T-helper 17 cell (primary cell): ENCODE measurements at regions not wholly inside any gene's neighbourhood (a gene's known extent, or its start where the extent isn't known, plus 50 kb on each side); places are given as distances from the start of the nearest gene placed in this dataset.

Source experiments
- ATAC-seq: fragments of 150-1000 bp; cut with Tn5 transposase; 2 replicates; pipeline ENCODE4 v1.10.0; 2021; ENCODE audit warnings: mild to moderate bottlenecking, moderate library complexity
- DNase-seq, 3 donors: peaks; one replicate each; pipeline versions ENCODE4 v3.0.0 to v3.0.0-alpha.2; 2020 to 2021
- H3K9me3 ChIP-seq: one replicate; pipeline ENCODE4 v1.7.0; 2013; ENCODE audit warnings: low read length, mild to moderate bottlenecking; ENCODE audit not compliant: control insufficient read depth, poor library complexity, severe bottlenecking
- H3K27ac Mint-ChIP-seq: one replicate; pipeline ENCODE4 v1.8.0; 2022; ENCODE audit warnings: mild to moderate bottlenecking, moderate library complexity, mixed read lengths
- H3K27me3 Mint-ChIP-seq: one replicate; pipeline ENCODE4 v1.8.0; 2022; ENCODE audit warnings: mixed read lengths
- H3K36me3 Mint-ChIP-seq: one replicate; pipeline ENCODE4 v1.8.0; 2022; ENCODE audit warnings: low read depth, mixed read lengths
- H3K4me1 Mint-ChIP-seq: one replicate; pipeline ENCODE4 v1.8.0; 2022; ENCODE audit warnings: mild to moderate bottlenecking, mixed read lengths
- H3K4me3 Mint-ChIP-seq: one replicate; pipeline ENCODE4 v1.8.0; 2022; ENCODE audit warnings: mild to moderate bottlenecking, moderate library complexity, mixed read lengths

DNA sequence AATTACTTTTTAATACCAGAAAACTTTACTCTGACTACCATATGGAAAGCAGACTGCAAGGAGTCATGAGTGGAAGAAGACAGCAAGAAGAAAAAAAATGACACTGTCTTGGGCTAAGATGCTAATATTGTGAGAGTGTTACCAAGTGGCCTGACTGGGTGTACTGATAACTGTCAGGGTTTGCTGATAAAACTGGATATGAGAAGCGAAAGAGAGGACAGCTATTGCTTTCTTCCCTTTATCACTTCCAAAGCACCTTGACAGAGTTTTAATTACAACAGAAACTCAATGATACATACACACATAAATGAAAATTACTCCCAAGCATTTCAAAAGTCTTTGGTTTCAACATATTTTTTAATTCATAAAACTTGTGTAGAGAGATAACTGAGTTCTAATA is 368.5 kb downstream of the ZEB2 start:
- H3K9me3 ChIP-seq, result no peaks in the 10 kb centered on the region
- no peak for ATAC-seq
- Mint-ChIP-seq H3K27ac (no peak overlapping the region), H3K4me3 (no peak overlapping the region), H3K27me3 (no peaks in the 10 kb centered on the region), H3K36me3 (peaks cover 2% of the 10 kb centered on the region), H3K4me1 (no peaks in the 10 kb centered on the region)
- no peak for DNase-seq

DNA sequence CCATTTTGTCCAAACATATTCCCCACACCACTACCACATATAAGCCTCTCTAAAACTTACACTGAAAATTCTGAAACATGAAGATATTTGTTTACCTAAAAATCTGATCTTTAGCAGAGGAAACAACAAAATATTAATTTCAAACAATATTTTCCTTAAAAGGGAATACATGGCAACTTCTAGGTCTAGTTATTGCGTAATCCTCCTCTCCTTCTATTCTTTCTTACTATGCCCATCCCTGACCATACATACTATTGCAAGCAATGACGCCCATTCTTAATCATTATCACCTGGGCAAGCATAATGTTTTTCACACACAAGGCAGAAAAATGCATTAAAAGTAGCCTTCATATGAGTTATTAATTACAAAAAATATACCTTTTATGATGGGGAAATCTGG is 372.6 kb downstream of the ZEB2 start:
- H3K4me1 Mint-ChIP-seq, result no peaks in the 10 kb centered on the region

DNA sequence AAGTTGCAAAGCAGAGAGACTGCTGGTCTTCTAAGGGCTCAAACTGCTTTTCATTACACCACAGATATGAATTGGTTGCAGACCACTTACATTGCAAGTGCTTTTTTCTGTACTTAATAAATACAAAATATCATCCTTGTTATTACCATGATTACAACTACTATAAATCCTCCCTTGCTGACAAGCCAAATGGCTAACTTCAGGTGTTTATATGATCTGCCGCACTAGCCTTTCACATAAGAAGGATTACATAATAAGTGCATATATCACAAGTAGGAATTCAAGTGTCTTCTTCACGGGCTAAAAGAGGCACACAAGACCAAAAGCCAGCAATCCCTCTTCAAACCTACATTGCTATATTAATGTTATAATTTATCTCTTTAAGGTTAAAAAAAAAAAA is 373.0 kb downstream of the ZEB2 start:
- no peak for DNase-seq
- H3K9me3 ChIP-seq, result no peaks in the 10 kb centered on the region
- H3K27ac Mint-ChIP-seq, result no peak overlapping the region
- no peak overlapping the region for H3K4me3 Mint-ChIP-seq
- no peak for ATAC-seq
- no peaks in the 10 kb centered on the region for H3K4me1 Mint-ChIP-seq
- H3K36me3 Mint-ChIP-seq, result peaks cover 2% of the 10 kb centered on the region
- no peaks in the 10 kb centered on the region for H3K27me3 Mint-ChIP-seq

More for the DNA sequence above, 372.6 kb downstream of the ZEB2 start:
- ATAC-seq, result no peak
- peaks cover 2% of the 10 kb centered on the region for H3K36me3 Mint-ChIP-seq
- H3K9me3 ChIP-seq, result no peaks in the 10 kb centered on the region
- no peak overlapping the region for H3K27ac Mint-ChIP-seq
- no peak for DNase-seq
- no peaks in the 10 kb centered on the region for H3K27me3 Mint-ChIP-seq
- H3K4me3 Mint-ChIP-seq, result no peak overlapping the region

DNA sequence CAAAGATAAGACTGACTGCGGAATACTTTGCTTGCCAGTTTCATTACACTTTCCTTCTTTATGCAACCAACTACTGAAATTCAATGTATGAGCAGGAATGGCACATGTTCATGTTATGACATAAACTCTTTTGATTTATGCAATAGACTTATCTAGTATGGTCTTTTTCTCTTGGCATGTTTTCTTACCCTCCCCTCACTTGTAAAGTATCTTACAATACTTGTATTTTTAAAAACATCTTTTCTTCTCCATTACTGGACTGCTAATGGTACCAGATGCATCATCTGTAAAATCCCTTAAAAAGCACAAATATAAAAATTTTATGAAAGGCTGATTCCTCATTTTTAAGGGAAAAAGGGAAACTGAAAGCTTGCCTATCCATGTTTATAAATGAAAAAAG is 373.8 kb downstream of the ZEB2 start:
- Mint-ChIP-seq H3K4me1 (no peaks in the 10 kb centered on the region), H3K36me3 (peaks cover 2% of the 10 kb centered on the region), H3K4me3 (no peak overlapping the region), H3K27ac (no peak overlapping the region), H3K27me3 (no peaks in the 10 kb centered on the region)
- ATAC-seq, result no peak
- no peak for DNase-seq
- H3K9me3 ChIP-seq, result no peaks in the 10 kb centered on the region

DNA sequence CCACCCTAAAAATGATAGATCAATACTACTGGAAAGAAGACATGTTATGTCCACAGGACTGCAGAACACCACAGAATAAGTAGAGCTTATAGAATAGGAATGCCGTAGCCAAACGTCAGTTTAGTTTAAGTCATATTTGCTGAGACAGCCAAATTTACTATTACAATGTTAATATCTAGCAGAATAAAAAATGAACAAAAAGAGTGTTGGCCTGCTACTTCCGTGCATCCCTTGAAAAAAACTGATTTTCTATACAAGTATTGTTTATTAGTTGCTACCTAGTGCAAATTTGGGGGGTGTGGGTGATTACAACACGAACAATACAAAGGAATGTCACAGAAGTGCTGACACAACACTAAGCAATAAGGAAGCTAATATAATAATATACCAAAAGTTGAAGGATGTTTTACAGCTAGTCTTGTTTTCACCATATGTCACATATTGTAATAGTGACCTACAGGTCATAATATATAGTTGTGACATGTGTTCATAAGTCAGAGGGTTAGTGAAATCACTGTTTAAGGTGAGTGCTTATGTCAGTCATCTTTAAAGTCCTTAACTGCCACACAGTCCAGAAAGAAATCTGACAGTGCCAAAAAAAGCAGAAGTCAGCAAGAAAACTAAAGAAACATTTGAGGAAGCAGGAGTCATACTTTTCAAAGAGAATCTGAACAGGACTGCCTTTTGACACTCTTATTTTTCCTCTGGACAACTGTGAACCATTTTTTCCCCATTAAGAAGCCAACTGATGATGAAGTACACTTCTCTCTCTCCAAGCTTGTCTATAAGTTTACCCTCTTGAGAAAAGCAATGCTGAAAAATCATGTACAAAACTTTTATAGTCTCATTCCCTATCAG is 376.4 kb downstream of the ZEB2 start:
- Mint-ChIP-seq H3K4me1 (no peaks in the 10 kb centered on the region), H3K27me3 (no peaks in the 10 kb centered on the region), H3K4me3 (no peak overlapping the region), H3K36me3 (peaks cover 2% of the 10 kb centered on the region), H3K27ac (no peak overlapping the region)
- no peak for ATAC-seq
- DNase-seq, result no peak
- no peaks in the 10 kb centered on the region for H3K9me3 ChIP-seq

DNA sequence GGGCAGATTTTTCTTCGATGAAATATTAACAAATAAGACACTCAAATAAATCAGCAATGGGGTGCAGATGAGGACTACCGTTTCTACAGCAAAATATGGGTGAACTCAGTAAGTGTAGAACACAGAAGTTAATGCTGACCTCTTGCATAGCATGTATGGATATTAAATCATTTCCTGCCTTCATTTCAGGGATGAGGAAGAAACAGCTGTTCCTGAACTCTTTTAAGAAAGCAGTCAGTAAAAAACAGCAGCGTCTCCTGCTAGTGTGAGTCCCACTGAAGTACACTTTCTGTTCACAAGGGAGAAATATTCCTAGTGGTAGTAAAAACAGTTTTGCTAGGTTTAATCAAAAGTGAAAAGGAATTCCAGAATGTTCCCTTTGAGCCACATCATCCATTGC is 379.0 kb downstream of the ZEB2 start:
- no peak overlapping the region for H3K27ac Mint-ChIP-seq
- no peak for DNase-seq
- peaks cover 2% of the 10 kb centered on the region for H3K36me3 Mint-ChIP-seq

DNA sequence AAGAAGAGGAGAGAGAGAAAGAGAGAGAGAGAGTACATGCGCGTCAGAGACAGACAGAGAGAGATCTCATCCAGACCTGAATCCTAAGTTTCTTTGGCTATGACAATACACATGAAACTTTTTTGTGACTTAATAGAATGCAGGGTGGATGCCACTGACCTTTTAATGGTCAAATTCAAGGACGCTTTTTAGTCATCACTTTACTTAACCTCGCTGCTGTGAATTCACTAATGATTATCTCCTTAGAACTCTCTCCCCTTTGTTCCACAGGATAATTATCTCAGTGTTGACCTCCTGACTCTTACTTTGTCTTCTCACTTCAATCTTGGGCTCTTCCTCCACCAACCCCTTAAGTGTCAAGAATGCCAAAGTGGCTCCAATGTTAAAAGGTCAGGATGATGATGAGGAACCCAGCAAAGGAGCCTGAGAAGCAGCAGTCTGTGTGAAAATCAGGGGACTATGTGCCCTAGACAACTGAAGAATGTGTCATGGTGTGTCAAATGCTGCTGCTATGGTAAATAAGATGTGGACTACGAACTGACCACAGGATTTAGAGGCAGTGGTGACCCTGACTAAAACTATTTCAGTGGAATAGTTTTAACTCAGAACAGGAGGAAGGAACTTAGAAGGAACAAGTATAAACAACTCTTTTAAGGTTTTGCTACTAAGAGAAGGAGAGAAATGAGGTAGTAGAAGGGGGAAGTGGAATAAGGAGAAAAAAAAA is 382.1 kb downstream of the ZEB2 start:
- Mint-ChIP-seq H3K36me3 (peaks cover 4% of the 10 kb centered on the region), H3K27ac (no peak overlapping the region), H3K4me1 (no peaks in the 10 kb centered on the region), H3K27me3 (no peaks in the 10 kb centered on the region), H3K4me3 (no peak overlapping the region)
- no peaks in the 10 kb centered on the region for H3K9me3 ChIP-seq
- DNase-seq (no peak), ATAC-seq (no peak)

More for the DNA sequence above, 379.0 kb downstream of the ZEB2 start:
- ATAC-seq, result no peak
- H3K9me3 ChIP-seq, result no peaks in the 10 kb centered on the region
- Mint-ChIP-seq H3K4me3 (no peak overlapping the region), H3K4me1 (no peaks in the 10 kb centered on the region), H3K27me3 (no peaks in the 10 kb centered on the region)

DNA sequence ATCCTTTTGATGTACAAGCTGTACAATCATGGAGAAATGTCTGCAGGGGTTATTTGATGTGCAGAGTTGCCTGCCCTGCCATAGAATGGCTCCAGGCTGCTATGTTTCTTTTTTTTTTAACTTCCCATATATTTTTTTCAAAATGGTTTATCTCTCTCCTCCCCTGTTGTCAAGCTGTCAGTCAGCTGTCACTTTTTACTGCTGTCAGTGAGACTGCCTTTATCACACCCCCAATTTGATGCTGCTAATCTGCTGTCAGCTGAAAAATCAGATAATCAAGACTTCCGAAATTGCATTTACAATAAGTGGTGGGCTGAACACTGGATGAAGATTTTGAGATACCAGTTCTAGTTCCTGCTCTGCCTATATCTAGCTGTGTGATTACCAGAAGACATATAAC is 382.6 kb downstream of the ZEB2 start:
- Mint-ChIP-seq H3K36me3 (peaks cover 4% of the 10 kb centered on the region), H3K4me1 (no peaks in the 10 kb centered on the region)
- H3K9me3 ChIP-seq, result no peaks in the 10 kb centered on the region

DNA sequence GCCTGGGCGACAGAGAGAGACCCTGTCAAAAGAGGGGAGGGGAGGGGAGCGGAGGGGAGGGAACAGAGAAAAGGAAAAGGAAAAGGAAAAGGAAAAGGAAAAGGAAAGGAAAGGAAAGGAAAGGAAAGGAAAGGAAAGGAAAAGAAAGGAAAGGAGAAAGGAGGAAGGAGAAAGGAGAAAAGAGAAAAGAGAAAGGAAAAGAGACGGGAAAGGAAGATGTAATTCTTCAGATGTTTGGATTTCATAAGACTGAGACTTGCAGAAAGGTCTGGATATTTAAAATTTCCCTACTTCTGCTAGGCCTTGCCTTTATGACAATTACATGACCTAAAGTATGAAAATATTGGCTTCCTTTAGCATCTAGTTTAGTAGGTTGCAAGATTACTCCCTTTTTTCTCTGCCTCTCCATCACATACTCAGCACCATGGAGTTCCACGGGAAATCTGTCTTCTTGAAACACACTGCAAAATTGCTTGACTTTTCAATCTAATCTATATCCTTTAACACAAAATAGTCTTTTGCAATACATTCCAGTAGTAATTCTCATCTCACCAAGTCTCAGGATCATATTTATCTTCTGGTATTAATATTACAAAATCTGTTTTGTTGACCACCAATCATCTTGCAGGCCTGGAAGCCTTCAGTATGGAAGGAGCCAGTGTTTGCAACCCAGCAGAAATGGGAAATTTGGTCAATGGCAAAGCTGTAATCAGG is 383.5 kb downstream of the ZEB2 start:
- H3K27me3 Mint-ChIP-seq, result no peaks in the 10 kb centered on the region
- H3K27ac Mint-ChIP-seq, result no peak overlapping the region
- H3K9me3 ChIP-seq, result no peaks in the 10 kb centered on the region
- DNase-seq (no peak), ATAC-seq (no peak)
- no peaks in the 10 kb centered on the region for H3K4me1 Mint-ChIP-seq
- H3K36me3 Mint-ChIP-seq, result peaks cover 4% of the 10 kb centered on the region
- H3K4me3 Mint-ChIP-seq, result no peak overlapping the region

More for the DNA sequence above, 382.6 kb downstream of the ZEB2 start:
- Mint-ChIP-seq H3K27me3 (no peaks in the 10 kb centered on the region), H3K27ac (no peak overlapping the region), H3K4me3 (no peak overlapping the region)
- ATAC-seq, result no peak
- no peak for DNase-seq

DNA sequence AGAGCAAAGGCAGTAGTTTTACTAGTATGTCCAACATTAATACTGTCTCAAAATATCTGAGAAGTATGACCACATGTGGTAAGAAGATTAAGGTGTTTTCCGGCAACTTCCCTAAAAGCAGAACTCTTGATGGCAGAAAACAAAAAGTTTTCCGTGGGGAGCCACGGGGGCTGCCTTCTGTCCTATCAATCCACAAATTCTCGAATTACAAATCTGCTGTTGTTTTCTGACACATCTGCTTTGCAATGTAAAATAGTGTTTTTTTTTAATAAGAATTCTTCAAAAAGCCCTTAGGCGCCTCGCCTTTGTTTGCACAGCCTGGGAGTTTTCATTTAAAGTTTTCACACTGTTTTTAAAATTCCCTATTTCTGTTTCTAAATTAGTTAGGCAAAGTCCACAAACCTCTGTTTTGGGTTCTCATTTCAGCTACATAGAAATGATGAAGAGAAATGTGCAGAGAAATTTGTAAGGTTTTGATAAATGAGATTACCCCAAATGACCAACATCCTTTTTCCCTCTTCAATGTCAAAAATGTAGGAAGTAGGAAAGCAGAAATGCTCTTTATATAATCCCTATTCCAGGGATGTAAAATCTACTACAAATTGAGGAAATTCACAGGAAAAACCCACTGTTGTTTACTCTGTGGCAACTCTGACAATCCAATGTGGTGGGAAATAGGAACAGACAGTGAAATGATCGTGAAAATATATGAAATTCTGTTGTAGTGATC is 385.8 kb downstream of the ZEB2 start:
- H3K4me3 Mint-ChIP-seq, result no peak overlapping the region
- ATAC-seq (no peak), DNase-seq (no peak)
- no peaks in the 10 kb centered on the region for H3K4me1 Mint-ChIP-seq
- no peaks in the 10 kb centered on the region for H3K9me3 ChIP-seq
- H3K36me3 Mint-ChIP-seq, result peaks cover 4% of the 10 kb centered on the region
- no peak overlapping the region for H3K27ac Mint-ChIP-seq
- H3K27me3 Mint-ChIP-seq, result no peaks in the 10 kb centered on the region

DNA sequence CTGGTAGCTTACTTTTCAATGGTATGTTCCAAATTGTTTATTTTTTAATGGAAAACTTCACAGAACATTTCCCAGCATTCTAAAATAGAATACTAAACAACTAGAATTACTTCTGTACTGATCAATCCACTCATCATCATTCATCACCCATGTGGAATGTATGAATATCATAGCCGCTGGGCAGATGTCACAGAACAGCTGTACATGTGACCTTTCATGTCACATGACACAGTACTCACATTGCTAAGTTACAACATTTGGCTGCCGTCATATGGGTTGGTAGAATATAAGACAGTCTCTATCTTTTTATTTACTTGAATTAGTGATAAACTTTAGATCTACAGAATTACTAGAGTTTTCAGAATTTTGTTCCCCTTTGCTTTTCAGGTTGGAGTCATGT is 387.6 kb downstream of the ZEB2 start:
- H3K4me3 Mint-ChIP-seq, result no peak overlapping the region
- H3K27me3 Mint-ChIP-seq, result no peaks in the 10 kb centered on the region
- no peaks in the 10 kb centered on the region for H3K9me3 ChIP-seq
- peaks cover 2% of the 10 kb centered on the region for H3K36me3 Mint-ChIP-seq
- DNase-seq (no peak), ATAC-seq (no peak)
- no peaks in the 10 kb centered on the region for H3K4me1 Mint-ChIP-seq
- H3K27ac Mint-ChIP-seq, result no peak overlapping the region

DNA sequence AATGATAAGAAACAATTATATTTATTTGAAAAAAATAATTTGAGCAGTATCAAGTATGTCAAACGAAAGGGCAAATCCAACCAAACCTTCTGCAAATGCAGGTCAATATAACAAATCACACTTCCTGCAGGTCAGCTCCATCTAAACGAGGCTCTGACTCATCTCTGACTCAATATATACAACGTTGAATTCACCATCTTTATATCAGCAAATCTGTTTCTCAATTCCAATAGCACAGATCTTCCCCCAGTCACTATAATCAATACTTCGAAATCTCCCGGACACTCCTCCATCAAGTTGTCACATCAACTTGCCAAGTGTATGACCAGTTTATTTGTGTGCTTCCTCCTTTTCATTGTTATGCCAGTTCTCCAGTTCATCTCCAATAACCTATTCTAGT is 388.9 kb downstream of the ZEB2 start:
- ATAC-seq, result no peak
- DNase-seq, result no peak
- Mint-ChIP-seq H3K36me3 (peaks cover 2% of the 10 kb centered on the region), H3K4me3 (no peak overlapping the region), H3K4me1 (no peaks in the 10 kb centered on the region), H3K27ac (no peak overlapping the region), H3K27me3 (no peaks in the 10 kb centered on the region)
- H3K9me3 ChIP-seq, result no peaks in the 10 kb centered on the region

DNA sequence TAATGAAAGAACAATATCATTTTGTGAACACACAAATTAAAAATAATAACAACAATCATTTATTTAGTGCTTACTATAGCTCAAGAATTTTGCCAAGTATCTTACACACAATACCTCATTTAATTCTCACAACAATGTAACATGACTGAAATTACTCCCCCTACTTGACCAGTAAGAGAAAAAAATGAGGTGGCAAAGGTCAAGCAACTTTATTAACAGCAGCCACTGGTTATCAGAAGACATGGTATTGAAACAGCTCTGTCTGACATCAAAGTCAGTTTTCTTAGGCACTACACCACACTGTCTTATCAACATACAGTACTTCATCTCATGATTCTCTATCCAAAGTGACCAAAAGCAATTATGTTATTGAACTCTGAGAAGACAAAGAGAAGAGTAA is 389.4 kb downstream of the ZEB2 start:
- H3K27ac Mint-ChIP-seq, result no peak overlapping the region
- no peaks in the 10 kb centered on the region for H3K27me3 Mint-ChIP-seq

More for the DNA sequence above, 389.4 kb downstream of the ZEB2 start:
- Mint-ChIP-seq H3K4me1 (no peaks in the 10 kb centered on the region), H3K36me3 (peaks cover 2% of the 10 kb centered on the region), H3K4me3 (no peak overlapping the region)
- no peak for ATAC-seq
- no peaks in the 10 kb centered on the region for H3K9me3 ChIP-seq
- DNase-seq, result no peak
